K562 (cell line): ENCODE measurements at regions not wholly inside any gene's neighbourhood (a gene's known extent, or its start where the extent isn't known, plus 50 kb on each side); places are given as distances from the start of the nearest gene placed in this dataset.
A peak's percentile ranks its signal among the peaks of the same experiment; 100 is the strongest.

Source experiments
- ATAC-seq: fragments of 200-7000 bp; cut with Tn5 transposase; 3 replicates; pipeline ENCODE4 v1.9.1; 2020; ENCODE audit warnings: moderate library complexity
- BruUV-seq: library from RNA; stranded (reverse); fragments of 400-500 nt; replicated peaks from 2 replicates; lab custom pipeline; 2021; lab: Mats Ljungman, UMichigan
- CTCF ChIA-PET: fragments of 300-600 bp; formaldehyde crosslinking; extraction: SDS; loops from one replicate; lab custom pipeline; 2021; ENCODE audit warnings: low intra/inter-chr PET ratio; lab: Yijun Ruan, JAX
- POLR2A ChIA-PET: fragments of 300-600, 350-650 bp; sonication (Branson Sonifier 250); formaldehyde crosslinking; extraction: SDS; loops from one replicate; lab custom pipeline; 2021; ENCODE audit warnings: antibody characterized with exemption, inconsistent platforms; lab: Yijun Ruan, JAX
- DNase-seq, 4 experiments: peaks; one replicate each; pipeline versions ENCODE4 v3.0.0 to v3.0.0-alpha.2; 2011 to 2018; ENCODE audit warnings: low spot score in 3 of 4, mixed read lengths in 3 of 4; ENCODE audit errors: extremely low read depth in 1 of 4
- FAIRE-seq: peaks from 2 replicates; lab custom pipeline; 2011; peaks lifted over from hg19 to GRCh38; lab: Jason Lieb, UNC
- H2AFZ ChIP-seq: 2 replicates; pipeline ENCODE4 v1.6.0; 2011; ENCODE audit warnings: low read depth, low read length, control low read depth, inconsistent platforms
- H3K27ac ChIP-seq: fragments of 200-600 bp; 3 replicates; pipeline ENCODE4 v1.8.0; 2011; ENCODE audit warnings: low read depth, mild to moderate bottlenecking, control low read depth, inconsistent platforms, low read length, moderate library complexity, mixed read lengths; ENCODE audit errors: extremely low read depth
- H3K27me3 ChIP-seq, 2 experiments: fragments of 300-600 bp in 1 of 2; 2 replicates in 1 of 2; 3 replicates in 1 of 2; pipeline versions ENCODE4 v1.6.0 to v1.8.0; 2011; ENCODE audit warnings: inconsistent platforms in 2 of 2, low read length in 2 of 2, mild to moderate bottlenecking in 1 of 2, mixed read lengths in 1 of 2, moderate library complexity in 1 of 2; ENCODE audit not compliant: control insufficient read depth in 2 of 2, insufficient read depth in 2 of 2
- H3K36me3 ChIP-seq: fragments of 300-600 bp; 3 replicates; pipeline ENCODE4 v1.8.0; 2011; ENCODE audit warnings: mild to moderate bottlenecking, low read length, inconsistent platforms; ENCODE audit not compliant: control insufficient read depth, insufficient read depth
- H3K4me1 ChIP-seq, 2 experiments: fragments of 200-600 bp in 1 of 2; replicated peaks in 1 of 2; 2 replicates in 1 of 2; 3 replicates in 1 of 2; pipeline versions ENCODE4 v1.5.1 to v1.8.0; 2011; ENCODE audit warnings: inconsistent platforms in 2 of 2, low read length in 2 of 2, mild to moderate bottlenecking in 1 of 2, mixed read lengths in 1 of 2, moderate library complexity in 1 of 2; ENCODE audit not compliant: control insufficient read depth in 2 of 2, insufficient read depth in 2 of 2
- H3K4me2 ChIP-seq: 2 replicates; pipeline ENCODE4 v1.6.1; 2011; ENCODE audit warnings: low read length, control low read depth, inconsistent platforms, mixed read lengths; ENCODE audit not compliant: insufficient read depth
- H3K4me3 ChIP-seq: fragments of 200-600 bp; sonication (generic), shearing (Covaris generic); 2 replicates; pipeline ENCODE4 v1.5.1; 2016; ENCODE audit warnings: control low read depth, inconsistent platforms
- H3K79me2 ChIP-seq: fragments of 200-600 bp; 3 replicates; pipeline ENCODE4 v1.8.0; 2011; ENCODE audit warnings: low read length, inconsistent platforms; ENCODE audit not compliant: control insufficient read depth, insufficient read depth
- H3K9ac ChIP-seq, 2 experiments: 2 replicates each; pipeline versions ENCODE4 v1.6.0 to v1.6.1; 2011; ENCODE audit warnings: low read depth in 2 of 2, low read length in 2 of 2, control low read depth in 1 of 2, inconsistent platforms in 1 of 2, mild to moderate bottlenecking in 1 of 2, mixed read lengths in 1 of 2; ENCODE audit not compliant: insufficient read depth in 1 of 2
- H3K9me1 ChIP-seq: one replicate; pipeline ENCODE4 v1.6.0; 2011; ENCODE audit warnings: inconsistent platforms, mild to moderate bottlenecking, low read length, moderate library complexity; ENCODE audit not compliant: control insufficient read depth, insufficient read depth
- H3K9me3 ChIP-seq: replicated peaks from 2 replicates; pipeline ENCODE4 v1.5.1; 2011; ENCODE audit warnings: low read depth, low read length, inconsistent platforms; ENCODE audit not compliant: control insufficient read depth, insufficient read depth
- H4K20me1 ChIP-seq: replicated peaks from 2 replicates; pipeline ENCODE4 v1.6.1; 2011; ENCODE audit warnings: low read length, inconsistent platforms, mixed read lengths; ENCODE audit not compliant: control insufficient read depth, insufficient read depth
- CHD1 ChIP-seq: fragments of 200-600 bp; sonication (generic); IDR thresholded peaks from one replicate; pipeline ENCODE4 v1.6.1; 2012; ENCODE audit warnings: mild to moderate bottlenecking, moderate library complexity, low read length, inconsistent platforms
- GABPA ChIP-seq: fragments of 200-800 bp; sonication (Bioruptor generic); conservative IDR thresholded peaks from 2 replicates; pipeline ENCODE4 v1.6.1; 2016; ENCODE audit warnings: low read depth, missing genetic modification characterization, missing compliant biosample characterization
- KDM4B ChIP-seq, 2 experiments: fragments of 450-650 bp in 1 of 2; sonication (generic) in 1 of 2; IDR thresholded peaks; 2 replicates each; pipeline ENCODE4 v1.6.1; 2016 to 2017; ENCODE audit warnings: borderline replicate concordance in 2 of 2, antibody characterized with exemption in 1 of 2, low read depth in 1 of 2, mild to moderate bottlenecking in 1 of 2
- POLR2G ChIP-seq: fragments of 200-400 bp; formaldehyde crosslinking; IDR thresholded peaks from 2 replicates; pipeline ENCODE4 v1.6.1; 2017; ENCODE audit warnings: low read depth, mild to moderate bottlenecking, antibody characterized with exemption, low read length, moderate library complexity
- WGBS: fragments of 100-300 bp; shearing (Covaris generic); methylation state at CpG from one replicate; pipeline ENCODE4 v1.1.6; 2016; ENCODE audit warnings: low coverage, mixed read lengths; ENCODE audit not compliant: insufficient coverage; ENCODE audit errors: missing lambda C conversion rate; 5-methylcytosine and 5-hydroxymethylcytosine counted together
- in situ Hi-C: fragments of 300-500 bp; cut with MboI; formaldehyde crosslinking; loops from 4 replicates; pipeline ENCODE4 v1.15.0; 2018; ENCODE audit warnings: inconsistent platforms, mixed read lengths
- intact Hi-C: fragments of 100-400 bp; cut with micrococcal nuclease; formaldehyde crosslinking; loops from 2 replicates; pipeline ENCODE4 v1.14.2; 2022
- TF ChIP-seq, protein P1 (sequence below): fragments of 250-450 bp; sonication (Bioruptor Pico); IDR thresholded peaks from 2 replicates; pipeline ENCODE4 v1.9.0; 2021; ENCODE audit warnings: mild to moderate bottlenecking, inconsistent platforms

DNA sequence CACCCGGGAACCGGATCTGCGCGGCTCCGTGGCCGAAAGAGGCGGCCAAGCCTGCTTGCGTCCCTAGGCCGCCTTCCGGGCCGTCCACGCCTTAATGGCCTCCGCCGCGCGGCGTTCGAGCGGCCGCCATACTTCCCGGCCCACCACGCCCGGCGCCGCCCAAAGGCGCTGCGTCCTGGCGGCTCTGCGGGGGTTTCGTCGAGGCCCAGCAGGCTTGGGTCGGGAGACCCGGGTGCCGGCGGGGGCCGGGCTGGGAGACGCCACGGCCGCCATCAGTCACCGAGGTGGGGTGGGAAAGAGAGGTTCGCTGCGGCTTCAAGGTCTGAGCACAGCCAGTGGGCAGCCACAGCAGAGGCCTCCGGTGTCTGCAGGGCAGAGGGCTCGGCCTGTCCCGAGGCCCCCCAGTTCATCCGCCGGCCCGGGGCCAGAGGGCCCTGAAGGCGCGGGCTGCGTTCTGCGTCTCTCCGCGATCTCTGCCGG is 545.8 kb upstream of the CDH10 start:
- H3K9me1 ChIP-seq = no peaks in the 10 kb centered on the region
- no peaks in the 10 kb centered on the region for H3K27me3 ChIP-seq
- no peak overlapping the region for H3K27ac ChIP-seq
- BruUV-seq = no TSS peak
- in situ Hi-C loops (no loop called here), intact Hi-C loops (no loop called here)
- no peak overlapping the region for H2AFZ ChIP-seq
- no peaks in the 10 kb centered on the region for H3K9me3 ChIP-seq
- ChIA-PET POLR2A (no interaction called here), CTCF (no interaction called here)
- H4K20me1 ChIP-seq = no peaks in the 10 kb centered on the region
- FAIRE-seq = no peak
- ATAC-seq = no peak
- WGBS = 11% methylated on average over 40 of the region's 55 CpGs
- H3K36me3 ChIP-seq = no peaks in the 10 kb centered on the region
- no peaks in the 10 kb centered on the region for H3K4me1 ChIP-seq
- TF ChIP-seq KDM4B (IDR thresholded peaks at IDR 0.05; ENCODE audit: borderline replicate concordance in 2 of 2, low read depth in 1 of 2) = no peak
- TF ChIP-seq GABPA = peak; percentile 35; the same call in 1 of the 2 replicates
- TF ChIP-seq, protein P1, sequence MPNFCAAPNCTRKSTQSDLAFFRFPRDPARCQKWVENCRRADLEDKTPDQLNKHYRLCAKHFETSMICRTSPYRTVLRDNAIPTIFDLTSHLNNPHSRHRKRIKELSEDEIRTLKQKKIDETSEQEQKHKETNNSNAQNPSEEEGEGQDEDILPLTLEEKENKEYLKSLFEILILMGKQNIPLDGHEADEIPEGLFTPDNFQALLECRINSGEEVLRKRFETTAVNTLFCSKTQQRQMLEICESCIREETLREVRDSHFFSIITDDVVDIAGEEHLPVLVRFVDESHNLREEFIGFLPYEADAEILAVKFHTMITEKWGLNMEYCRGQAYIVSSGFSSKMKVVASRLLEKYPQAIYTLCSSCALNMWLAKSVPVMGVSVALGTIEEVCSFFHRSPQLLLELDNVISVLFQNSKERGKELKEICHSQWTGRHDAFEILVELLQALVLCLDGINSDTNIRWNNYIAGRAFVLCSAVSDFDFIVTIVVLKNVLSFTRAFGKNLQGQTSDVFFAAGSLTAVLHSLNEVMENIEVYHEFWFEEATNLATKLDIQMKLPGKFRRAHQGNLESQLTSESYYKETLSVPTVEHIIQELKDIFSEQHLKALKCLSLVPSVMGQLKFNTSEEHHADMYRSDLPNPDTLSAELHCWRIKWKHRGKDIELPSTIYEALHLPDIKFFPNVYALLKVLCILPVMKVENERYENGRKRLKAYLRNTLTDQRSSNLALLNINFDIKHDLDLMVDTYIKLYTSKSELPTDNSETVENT = no peak
- TF ChIP-seq CHD1 = no peak
- peak; percentile 33; the same call in 1 of the 2 replicates for TF ChIP-seq POLR2G
- H3K4me3 ChIP-seq = no peak overlapping the region
- no peak overlapping the region for H3K4me2 ChIP-seq
- DNase-seq = no peak
- no peak overlapping the region for H3K9ac ChIP-seq
- no peaks in the 10 kb centered on the region for H3K79me2 ChIP-seq
